ENCODE measurements at regions not wholly inside any gene's neighbourhood (a gene's known extent, or its start where the extent isn't known, plus 50 kb on each side); places are given as distances from the start of the nearest gene placed in this dataset.

- DNase-seq (no peak), ATAC-seq (ENCODE audit: low read depth) (no peak)
- intact Hi-C loops (cut with micrococcal nuclease), result no loop called here
- Mint-ChIP-seq H3K27ac (no peak overlapping the region), H3K4me1 (peaks cover 5% of the 10 kb centered on the region), H3K9me3 (no peaks in the 10 kb centered on the region), H3K4me3 (no peak overlapping the region), H3K27me3 (no peaks in the 10 kb centered on the region), H3K36me3 (ENCODE audit: low read depth) (no peaks in the 10 kb centered on the region)
- TF ChIP-seq, protein P1, sequence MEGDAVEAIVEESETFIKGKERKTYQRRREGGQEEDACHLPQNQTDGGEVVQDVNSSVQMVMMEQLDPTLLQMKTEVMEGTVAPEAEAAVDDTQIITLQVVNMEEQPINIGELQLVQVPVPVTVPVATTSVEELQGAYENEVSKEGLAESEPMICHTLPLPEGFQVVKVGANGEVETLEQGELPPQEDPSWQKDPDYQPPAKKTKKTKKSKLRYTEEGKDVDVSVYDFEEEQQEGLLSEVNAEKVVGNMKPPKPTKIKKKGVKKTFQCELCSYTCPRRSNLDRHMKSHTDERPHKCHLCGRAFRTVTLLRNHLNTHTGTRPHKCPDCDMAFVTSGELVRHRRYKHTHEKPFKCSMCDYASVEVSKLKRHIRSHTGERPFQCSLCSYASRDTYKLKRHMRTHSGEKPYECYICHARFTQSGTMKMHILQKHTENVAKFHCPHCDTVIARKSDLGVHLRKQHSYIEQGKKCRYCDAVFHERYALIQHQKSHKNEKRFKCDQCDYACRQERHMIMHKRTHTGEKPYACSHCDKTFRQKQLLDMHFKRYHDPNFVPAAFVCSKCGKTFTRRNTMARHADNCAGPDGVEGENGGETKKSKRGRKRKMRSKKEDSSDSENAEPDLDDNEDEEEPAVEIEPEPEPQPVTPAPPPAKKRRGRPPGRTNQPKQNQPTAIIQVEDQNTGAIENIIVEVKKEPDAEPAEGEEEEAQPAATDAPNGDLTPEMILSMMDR (IDR thresholded peaks at IDR 0.05), result no peak
- POLR2A ChIA-PET, result no interaction called here
- CTCF ChIA-PET, result no interaction called here
Observed at GRCh38 chr10:3990307-3990706, 205.3 kb upstream of the KLF6 start.

DNA sequence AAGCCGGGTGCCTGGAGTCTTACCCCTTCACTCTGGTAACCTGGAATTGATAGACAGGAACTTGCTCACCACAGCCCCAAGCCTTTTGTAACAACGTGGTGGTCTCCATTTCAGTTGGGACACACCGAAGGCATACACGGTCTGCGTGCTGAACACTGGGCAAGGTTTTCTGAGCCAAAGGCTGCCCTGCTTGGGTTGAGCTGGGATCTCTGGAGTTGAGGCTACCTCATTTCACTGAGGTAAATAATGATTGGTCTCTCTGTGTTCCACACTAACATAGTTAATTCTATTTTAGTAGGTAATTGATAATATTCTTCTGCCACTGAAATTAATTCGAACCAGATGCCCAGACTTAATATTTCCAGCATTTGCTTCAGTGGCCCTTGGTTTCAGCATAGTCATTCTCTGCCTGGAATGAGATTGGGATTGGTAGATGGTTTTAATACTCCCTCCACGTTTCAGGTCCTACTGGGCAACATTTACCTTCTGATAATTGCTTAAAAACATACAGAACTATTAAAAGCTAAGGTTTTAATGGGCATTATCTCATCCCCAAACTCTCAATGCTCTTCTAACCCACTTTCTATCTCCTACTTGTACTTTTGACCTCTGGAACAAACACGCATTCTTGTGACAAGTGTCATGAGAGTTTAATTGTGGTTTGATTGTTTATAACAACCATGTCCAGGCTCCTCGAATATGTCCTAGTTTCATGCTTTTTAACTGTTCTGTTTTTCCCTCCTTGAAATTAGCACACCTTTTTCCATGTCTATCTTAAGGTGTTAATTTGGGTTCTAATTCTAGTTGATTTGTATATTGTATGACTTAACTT, 202.3 kb upstream of the KLF6 start:
- H3K9me3 Mint-ChIP-seq, result peaks cover 6% of the 10 kb centered on the region
- no peak overlapping the region for H3K4me3 Mint-ChIP-seq
- TF ChIP-seq, protein P1 (IDR thresholded peaks at IDR 0.05), result no peak
- H3K27ac Mint-ChIP-seq, result no peak overlapping the region
- peaks cover 5% of the 10 kb centered on the region for H3K4me1 Mint-ChIP-seq
- H3K36me3 Mint-ChIP-seq (ENCODE audit: low read depth), result peaks cover 2% of the 10 kb centered on the region
- POLR2A ChIA-PET, result no interaction called here
- DNase-seq (no peak), ATAC-seq (ENCODE audit: low read depth) (no peak)
- intact Hi-C loops (cut with micrococcal nuclease), result no loop called here
- CTCF ChIA-PET, result no interaction called here
- no peaks in the 10 kb centered on the region for H3K27me3 Mint-ChIP-seq

DNA sequence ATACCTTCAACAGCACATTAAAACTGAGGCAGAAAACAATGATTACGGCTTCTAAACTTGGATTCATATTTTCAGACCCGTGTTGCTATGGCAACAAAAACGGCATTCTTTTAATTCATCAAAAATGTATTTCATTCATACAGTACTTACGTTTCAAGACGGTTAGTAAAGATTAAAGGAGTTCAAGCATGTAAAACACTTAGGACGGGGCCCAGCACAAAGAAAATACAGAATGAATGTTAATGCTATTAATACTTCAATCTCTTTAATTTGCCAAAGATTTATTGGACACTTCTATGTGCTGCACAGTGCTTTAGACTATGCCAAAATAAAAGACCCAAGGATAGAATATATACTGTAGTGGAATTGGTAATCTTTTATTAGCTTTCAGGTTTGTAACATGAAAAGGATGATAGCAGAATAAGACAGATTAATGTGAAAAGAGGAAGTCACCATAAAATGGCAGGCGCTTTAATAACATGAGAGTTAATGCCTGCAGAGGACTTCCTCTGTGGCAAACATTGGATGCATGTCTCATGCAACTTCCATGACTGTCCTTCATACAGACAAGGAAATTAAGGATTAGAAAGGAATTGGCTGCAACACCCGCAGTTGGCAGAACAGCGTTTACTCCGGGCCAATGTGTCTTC, 201.6 kb upstream of the KLF6 start:
- CTCF ChIA-PET, result no interaction called here

DNA sequence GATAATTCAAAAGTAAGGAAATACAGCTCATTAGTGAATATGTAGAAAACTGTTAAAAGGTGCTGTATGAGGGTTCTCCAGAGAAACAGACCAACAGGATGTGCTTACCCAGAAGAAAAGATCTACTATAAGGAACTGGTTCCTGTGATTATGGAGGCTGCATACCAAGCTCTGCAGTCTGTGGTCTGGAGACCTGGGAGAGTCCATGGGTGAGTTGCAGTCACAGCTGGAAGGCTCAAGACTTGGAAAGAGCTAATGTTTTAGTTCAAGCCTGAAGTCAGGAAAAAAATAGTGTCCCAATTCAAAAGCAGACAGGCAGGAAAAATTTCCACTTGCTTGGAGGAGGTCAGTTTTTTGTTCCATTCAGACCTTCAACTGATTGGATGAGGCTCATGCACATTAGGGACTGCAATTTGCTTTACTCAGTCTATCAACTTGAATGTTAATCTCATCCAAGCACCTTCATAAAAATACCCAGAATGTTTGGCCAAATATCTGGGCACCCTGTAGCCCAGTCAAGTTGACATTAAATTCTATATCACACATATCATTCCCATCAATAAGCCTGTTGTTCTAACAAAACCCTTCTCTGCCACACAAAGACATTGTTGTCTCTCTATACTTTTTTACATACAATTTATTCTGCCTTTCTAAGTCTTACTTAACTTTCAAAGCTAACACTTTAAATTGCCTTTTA, 197.9 kb upstream of the KLF6 start:
- Mint-ChIP-seq H3K4me3 (no peak overlapping the region), H3K27ac (no peak overlapping the region), H3K9me3 (peaks cover 6% of the 10 kb centered on the region), H3K36me3 (ENCODE audit: low read depth) (peaks cover 2% of the 10 kb centered on the region), H3K4me1 (peaks cover 17% of the 10 kb centered on the region), H3K27me3 (no peaks in the 10 kb centered on the region)
- intact Hi-C loops (cut with micrococcal nuclease), result no loop called here
- CTCF ChIA-PET, result no interaction called here
- TF ChIP-seq, protein P1 (IDR thresholded peaks at IDR 0.05), result no peak
- ATAC-seq (ENCODE audit: low read depth), result no peak
- POLR2A ChIA-PET, result no interaction called here
- DNase-seq, result no peak

More for the DNA sequence above, 201.6 kb upstream of the KLF6 start:
- Mint-ChIP-seq H3K4me3 (no peak overlapping the region), H3K36me3 (ENCODE audit: low read depth) (peaks cover 2% of the 10 kb centered on the region), H3K27ac (no peak overlapping the region), H3K4me1 (peaks cover 5% of the 10 kb centered on the region), H3K27me3 (no peaks in the 10 kb centered on the region), H3K9me3 (peaks cover 6% of the 10 kb centered on the region)
- no peak for ATAC-seq (ENCODE audit: low read depth)
- intact Hi-C loops (cut with micrococcal nuclease), result no loop called here
- DNase-seq, result no peak
- TF ChIP-seq, protein P1 (IDR thresholded peaks at IDR 0.05), result no peak
- POLR2A ChIA-PET, result no interaction called here

DNA sequence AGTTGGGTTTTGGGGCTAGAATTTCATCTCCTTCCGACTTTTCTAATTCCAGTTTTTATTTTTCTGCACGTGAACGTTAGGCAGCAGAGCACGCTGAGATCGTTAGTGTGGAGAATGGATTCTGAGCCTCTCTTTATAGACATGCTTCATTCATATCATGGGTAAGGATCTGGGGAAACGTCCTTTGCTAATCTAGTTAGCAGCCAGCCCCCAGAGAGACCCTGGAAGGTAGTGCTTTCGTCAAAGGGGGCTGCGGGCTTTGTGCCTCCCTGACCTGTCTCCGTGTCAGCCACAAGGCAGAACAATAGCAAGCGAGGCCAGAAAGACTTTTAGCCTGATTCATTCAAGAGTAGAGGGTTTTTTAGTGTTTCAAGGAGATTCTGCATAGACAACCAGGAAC, 196.3 kb upstream of the KLF6 start:
- DNase-seq, result no peak
- intact Hi-C loops (cut with micrococcal nuclease), result no loop called here
- peaks cover 2% of the 10 kb centered on the region for H3K36me3 Mint-ChIP-seq (ENCODE audit: low read depth)
- no peak overlapping the region for H3K4me3 Mint-ChIP-seq
- TF ChIP-seq, protein P1 (IDR thresholded peaks at IDR 0.05), result no peak
- no peak overlapping the region for H3K27ac Mint-ChIP-seq
- CTCF ChIA-PET, result interaction anchor here (1.0 kb wide), 1 partner anchor 12 kb away, joined by 3 read pairs; no protein-coding TSS in a partner anchor
- ATAC-seq (ENCODE audit: low read depth), result no peak
- no peaks in the 10 kb centered on the region for H3K27me3 Mint-ChIP-seq
- peaks cover 6% of the 10 kb centered on the region for H3K9me3 Mint-ChIP-seq
- POLR2A ChIA-PET, result interaction anchor here (0.6 kb wide), 1 partner anchor 70 kb away, joined by 3 read pairs; no protein-coding TSS in a partner anchor
- peaks cover 17% of the 10 kb centered on the region for H3K4me1 Mint-ChIP-seq
